ENCODE measurements at regions not wholly inside any gene's neighbourhood (a gene's known extent, or its start where the extent isn't known, plus 50 kb on each side); places are given as distances from the start of the nearest gene placed in this dataset.
A peak's percentile ranks its signal among the peaks of the same experiment; 100 is the strongest.

GRCh38 chr10:44566786-44567185, 181.9 kb upstream of the CXCL12 start:
- Histone ChIP-seq H3K23ac (ENCODE audit: low read length in 2 of 2) (no peak overlapping the region), H2BK5ac (ENCODE audit: low read depth, low read length, poor library complexity, severe bottlenecking) (no peak overlapping the region), H3K14ac (ENCODE audit: low read length in 2 of 2) (no peak overlapping the region), H3K79me1 (replicated peaks; ENCODE audit: low read length, poor library complexity, severe bottlenecking) (no peaks in the 10 kb centered on the region), H2BK120ac (ENCODE audit: low read depth, low read length) (no peak overlapping the region), H3K27me3 (ENCODE audit: control insufficient read depth in 1 of 2, insufficient read depth in 1 of 2, low read length in 2 of 2) (no peaks in the 10 kb centered on the region), H3K4me3 (ENCODE audit: insufficient read depth in 1 of 2, low read depth in 1 of 2, low read length in 2 of 2) (no peak overlapping the region), H3K4me1 (ENCODE audit: control insufficient read depth, insufficient read depth, low read depth, low read length) (peaks cover 5% of the 10 kb centered on the region), H2BK12ac (ENCODE audit: low read length in 2 of 2) (no peak overlapping the region), H3K9ac (ENCODE audit: low read length) (no peak overlapping the region), H3K4ac (ENCODE audit: low read depth in 1 of 2, low read length in 2 of 2) (no peak overlapping the region), H4K8ac (ENCODE audit: low read length) (no peak overlapping the region), H3K36me3 (ENCODE audit: control insufficient read depth in 1 of 2, insufficient read depth in 2 of 2, low read depth in 1 of 2, low read length in 2 of 2) (no peaks in the 10 kb centered on the region), H3K4me2 (ENCODE audit: low read length, poor library complexity, severe bottlenecking) (no peak overlapping the region), H4K91ac (ENCODE audit: low read length) (no peak overlapping the region), H3K9me3 (ENCODE audit: control insufficient read depth, low read length) (no peaks in the 10 kb centered on the region), H2AFZ (ENCODE audit: low read depth, low read length) (no peak overlapping the region), H3K27ac (ENCODE audit: low read length, poor library complexity, severe bottlenecking) (no peak overlapping the region), H2AK5ac (ENCODE audit: low read length, severe bottlenecking) (no peak overlapping the region), H2BK15ac (ENCODE audit: low read depth, poor library complexity, severe bottlenecking) (no peak overlapping the region), H3K18ac (ENCODE audit: low read depth in 1 of 2, low read length in 2 of 2) (no peak overlapping the region)
- WGBS = no CpG with 5 or more reads among the region's 1 CpG
- no peak for DNase-seq

GRCh38 chr10:44567471-44567870, 182.6 kb upstream of the CXCL12 start:
- WGBS = no CpG with 5 or more reads among the region's 1 CpG
- Histone ChIP-seq H3K9me3 (ENCODE audit: control insufficient read depth, low read length) (no peaks in the 10 kb centered on the region), H3K4me1 (ENCODE audit: control insufficient read depth, insufficient read depth, low read depth, low read length) (peaks cover 5% of the 10 kb centered on the region), H3K23ac (ENCODE audit: low read length in 2 of 2) (no peak overlapping the region), H3K14ac (ENCODE audit: low read length in 2 of 2) (no peak overlapping the region), H3K4me2 (ENCODE audit: low read length, poor library complexity, severe bottlenecking) (no peak overlapping the region), H3K4me3 (ENCODE audit: insufficient read depth in 1 of 2, low read depth in 1 of 2, low read length in 2 of 2) (no peak overlapping the region), H4K8ac (ENCODE audit: low read length) (no peak overlapping the region), H2BK12ac (ENCODE audit: low read length in 2 of 2) (no peak overlapping the region), H2AFZ (ENCODE audit: low read depth, low read length) (no peak overlapping the region), H2AK5ac (ENCODE audit: low read length, severe bottlenecking) (no peak overlapping the region), H2BK5ac (ENCODE audit: low read depth, low read length, poor library complexity, severe bottlenecking) (no peak overlapping the region), H3K18ac (ENCODE audit: low read depth in 1 of 2, low read length in 2 of 2) (no peak overlapping the region), H3K27ac (ENCODE audit: low read length, poor library complexity, severe bottlenecking) (no peak overlapping the region), H2BK120ac (ENCODE audit: low read depth, low read length) (no peak overlapping the region), H3K79me1 (replicated peaks; ENCODE audit: low read length, poor library complexity, severe bottlenecking) (no peaks in the 10 kb centered on the region), H3K9ac (ENCODE audit: low read length) (no peak overlapping the region), H3K27me3 (ENCODE audit: control insufficient read depth in 1 of 2, insufficient read depth in 1 of 2, low read length in 2 of 2) (no peaks in the 10 kb centered on the region), H2BK15ac (ENCODE audit: low read depth, poor library complexity, severe bottlenecking) (no peak overlapping the region), H3K36me3 (ENCODE audit: control insufficient read depth in 1 of 2, insufficient read depth in 2 of 2, low read depth in 1 of 2, low read length in 2 of 2) (no peaks in the 10 kb centered on the region), H3K4ac (ENCODE audit: low read depth in 1 of 2, low read length in 2 of 2) (no peak overlapping the region), H4K91ac (ENCODE audit: low read length) (no peak overlapping the region)
- no peak for DNase-seq

DNA sequence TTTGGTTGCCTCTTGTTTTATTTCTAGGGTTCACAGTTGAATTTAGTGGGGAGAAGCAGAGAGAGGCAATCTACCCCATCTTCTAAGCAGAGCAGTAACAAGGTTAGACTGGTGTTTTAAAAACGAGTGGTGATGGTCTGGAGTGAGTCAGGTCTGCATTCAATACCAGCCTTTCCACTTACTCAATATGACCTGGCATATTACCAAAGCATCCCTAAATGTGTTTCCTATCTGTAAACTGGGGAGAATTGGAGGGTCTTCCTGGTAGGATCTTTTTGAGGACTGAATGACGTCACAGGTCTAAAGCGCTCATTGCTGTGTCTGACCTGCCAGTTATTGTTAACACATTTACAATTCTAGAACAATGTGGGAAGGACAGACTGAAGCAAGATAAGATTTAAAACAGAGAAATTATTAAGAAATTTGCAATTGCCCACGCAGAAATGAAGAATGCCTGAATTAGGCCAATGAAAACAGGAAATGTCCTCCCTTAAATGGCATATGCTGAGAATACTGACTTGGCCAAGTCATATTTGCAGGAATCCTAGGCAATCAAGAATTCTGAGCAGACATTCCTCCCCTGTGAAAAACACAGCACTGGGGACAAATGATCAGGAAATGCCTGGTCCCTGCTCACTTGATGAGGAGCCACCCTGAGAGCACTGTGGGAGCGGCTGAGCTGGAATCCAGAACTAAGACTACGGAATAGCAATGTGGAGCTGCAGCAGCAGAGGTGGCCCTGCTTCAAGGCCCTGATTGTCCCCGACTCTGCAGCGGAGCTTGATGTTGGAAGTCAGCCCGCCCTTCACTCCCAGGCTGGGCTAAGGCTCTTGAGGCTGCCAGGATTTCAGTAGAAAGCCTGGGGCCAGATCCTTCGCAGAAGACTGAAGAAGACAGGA, 184.5 kb upstream of the CXCL12 start:
- no peak overlapping the region for H2BK120ac ChIP-seq (ENCODE audit: low read depth, low read length)
- no peak overlapping the region for H3K23ac ChIP-seq (ENCODE audit: low read length in 2 of 2)
- H3K4me2 ChIP-seq (ENCODE audit: low read length, poor library complexity, severe bottlenecking) = no peak overlapping the region
- peak overlapping the region in 1 of 2 experiments; percentile 46 for H3K4me3 ChIP-seq (ENCODE audit: insufficient read depth in 1 of 2, low read depth in 1 of 2, low read length in 2 of 2)
- H4K8ac ChIP-seq (ENCODE audit: low read length) = no peak overlapping the region
- no peak overlapping the region for H3K18ac ChIP-seq (ENCODE audit: low read depth in 1 of 2, low read length in 2 of 2)
- H2BK15ac ChIP-seq (ENCODE audit: low read depth, poor library complexity, severe bottlenecking) = no peak overlapping the region
- no peak overlapping the region for H3K4ac ChIP-seq (ENCODE audit: low read depth in 1 of 2, low read length in 2 of 2)
- DNase-seq = no peak
- H3K27ac ChIP-seq (ENCODE audit: low read length, poor library complexity, severe bottlenecking) = no peak overlapping the region
- H3K36me3 ChIP-seq (ENCODE audit: control insufficient read depth in 1 of 2, insufficient read depth in 2 of 2, low read depth in 1 of 2, low read length in 2 of 2) = no peaks in the 10 kb centered on the region
- no peak overlapping the region for H2BK12ac ChIP-seq (ENCODE audit: low read length in 2 of 2)
- no peak overlapping the region for H4K91ac ChIP-seq (ENCODE audit: low read length)
- peaks cover 5% of the 10 kb centered on the region for H3K4me1 ChIP-seq (ENCODE audit: control insufficient read depth, insufficient read depth, low read depth, low read length)
- H3K14ac ChIP-seq (ENCODE audit: low read length in 2 of 2) = no peak overlapping the region
- H3K9me3 ChIP-seq (ENCODE audit: control insufficient read depth, low read length) = no peaks in the 10 kb centered on the region
- H3K79me1 ChIP-seq (replicated peaks; ENCODE audit: low read length, poor library complexity, severe bottlenecking) = no peaks in the 10 kb centered on the region
- H2AK5ac ChIP-seq (ENCODE audit: low read length, severe bottlenecking) = no peak overlapping the region
- no peaks in the 10 kb centered on the region for H3K27me3 ChIP-seq (ENCODE audit: control insufficient read depth in 1 of 2, insufficient read depth in 1 of 2, low read length in 2 of 2)
- H2AFZ ChIP-seq (ENCODE audit: low read depth, low read length) = no peak overlapping the region
- peak overlapping the region; percentile 59 for H3K9ac ChIP-seq (ENCODE audit: low read length)
- 80% methylated on average over 8 of the region's 10 CpGs for WGBS
- H2BK5ac ChIP-seq (ENCODE audit: low read depth, low read length, poor library complexity, severe bottlenecking) = no peak overlapping the region

- Histone ChIP-seq H3K9me3 (ENCODE audit: control insufficient read depth, low read length) (no peaks in the 10 kb centered on the region), H3K4me1 (ENCODE audit: control insufficient read depth, insufficient read depth, low read depth, low read length) (peaks cover 7% of the 10 kb centered on the region), H2BK12ac (ENCODE audit: low read length in 2 of 2) (no peak overlapping the region), H3K36me3 (ENCODE audit: control insufficient read depth in 1 of 2, insufficient read depth in 2 of 2, low read depth in 1 of 2, low read length in 2 of 2) (no peaks in the 10 kb centered on the region), H4K8ac (ENCODE audit: low read length) (no peak overlapping the region), H3K18ac (ENCODE audit: low read depth in 1 of 2, low read length in 2 of 2) (no peak overlapping the region), H3K4me3 (ENCODE audit: insufficient read depth in 1 of 2, low read depth in 1 of 2, low read length in 2 of 2) (no peak overlapping the region), H3K27me3 (ENCODE audit: control insufficient read depth in 1 of 2, insufficient read depth in 1 of 2, low read length in 2 of 2) (no peaks in the 10 kb centered on the region), H3K79me1 (replicated peaks; ENCODE audit: low read length, poor library complexity, severe bottlenecking) (no peaks in the 10 kb centered on the region), H3K23ac (ENCODE audit: low read length in 2 of 2) (no peak overlapping the region), H2BK120ac (ENCODE audit: low read depth, low read length) (no peak overlapping the region), H3K14ac (ENCODE audit: low read length in 2 of 2) (no peak overlapping the region), H4K91ac (ENCODE audit: low read length) (no peak overlapping the region), H2AFZ (ENCODE audit: low read depth, low read length) (no peak overlapping the region), H3K4me2 (ENCODE audit: low read length, poor library complexity, severe bottlenecking) (no peak overlapping the region), H2BK5ac (ENCODE audit: low read depth, low read length, poor library complexity, severe bottlenecking) (no peak overlapping the region), H3K27ac (ENCODE audit: low read length, poor library complexity, severe bottlenecking) (no peak overlapping the region), H3K4ac (ENCODE audit: low read depth in 1 of 2, low read length in 2 of 2) (no peak overlapping the region), H2BK15ac (ENCODE audit: low read depth, poor library complexity, severe bottlenecking) (no peak overlapping the region), H3K9ac (ENCODE audit: low read length) (no peak overlapping the region), H2AK5ac (ENCODE audit: low read length, severe bottlenecking) (no peak overlapping the region)
- no peak for DNase-seq
- 87% methylated on average over 5 of the region's 6 CpGs for WGBS
These were observed 186.8 kb upstream of the CXCL12 start for GRCh38 chr10:44571701-44572100.

Measured in mesenchymal stem cell (in vitro differentiated cells and primary cell).